ENCODE measurements at regions not wholly inside any gene's neighbourhood (a gene's known extent, or its start where the extent isn't known, plus 50 kb on each side); places are given as distances from the start of the nearest gene placed in this dataset.
"Not testable (repeated sequence)": the region's sequence is repeated elsewhere in the genome, so short reads cannot be mapped to it uniquely, and the experiment has no call there.

- in situ Hi-C loops (cut with MboI; ENCODE audit: low pct_unique_long_range_greater_than_20kb, low sequenced_read_pairs): no loop called here
- DNase-seq: no peak
These were observed 192.6 kb downstream of the DLEU7 start for GRCh38 chr13:50650592-50651504.

GRCh38 chr13:50651922-50652321 lies 191.6 kb downstream of the DLEU7 start:
- in situ Hi-C loops (cut with MboI; ENCODE audit: low pct_unique_long_range_greater_than_20kb, low sequenced_read_pairs): no loop called here
- no peak for DNase-seq

DNA sequence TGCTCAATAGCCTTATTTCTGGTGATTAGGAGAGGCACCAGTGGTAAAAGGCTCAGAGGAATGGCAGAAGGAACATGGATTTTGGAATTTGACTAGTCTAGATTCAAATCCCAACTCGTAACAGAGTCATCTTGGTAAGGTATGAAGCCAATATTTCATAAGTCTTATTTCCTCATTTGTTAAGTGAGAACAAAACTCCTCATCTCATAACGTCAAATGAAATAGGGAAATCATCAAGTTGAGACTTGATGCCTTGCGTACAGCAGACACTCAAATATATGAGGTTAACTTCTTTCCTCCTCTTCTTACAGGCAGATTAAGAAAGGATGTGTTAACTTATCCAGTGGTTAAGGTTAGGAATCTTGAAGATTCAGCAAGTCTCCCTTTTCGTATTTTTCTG lies 189.2 kb downstream of the DLEU7 start:
- in situ Hi-C loops (cut with MboI; ENCODE audit: low pct_unique_long_range_greater_than_20kb, low sequenced_read_pairs): no loop called here
- no peak for DNase-seq

- in situ Hi-C loops (cut with MboI; ENCODE audit: low pct_unique_long_range_greater_than_20kb, low sequenced_read_pairs); DNase-seq: not testable (repeated sequence)
These were observed 181.6 kb downstream of the DLEU7 start for GRCh38 chr13:50661881-50662280.

- no peak for DNase-seq
- in situ Hi-C loops (cut with MboI; ENCODE audit: low pct_unique_long_range_greater_than_20kb, low sequenced_read_pairs): no loop called here
These were observed 178.5 kb downstream of the DLEU7 start for GRCh38 chr13:50664951-50665350.

DNA sequence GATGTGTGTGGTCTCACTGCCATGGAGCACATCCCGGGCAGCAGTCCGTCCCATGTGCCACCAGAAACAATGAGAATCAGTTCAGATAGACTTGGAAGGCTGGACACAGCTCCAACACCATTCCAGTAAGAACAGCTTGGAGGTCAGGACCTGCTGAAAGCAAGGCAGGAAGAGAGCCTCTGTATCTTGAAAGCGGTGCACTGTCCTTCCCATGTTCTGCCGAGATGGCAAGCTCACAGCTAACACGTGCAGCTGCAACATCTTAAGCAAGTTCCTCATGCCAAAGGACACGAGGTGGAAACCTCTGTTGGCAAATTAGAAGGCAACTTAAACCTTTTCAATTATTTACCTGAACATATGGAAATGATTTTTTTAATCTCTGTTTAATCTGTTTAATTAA lies 175.4 kb downstream of the DLEU7 start:
- no peak for DNase-seq
- in situ Hi-C loops (cut with MboI; ENCODE audit: low pct_unique_long_range_greater_than_20kb, low sequenced_read_pairs): no loop called here

DNA sequence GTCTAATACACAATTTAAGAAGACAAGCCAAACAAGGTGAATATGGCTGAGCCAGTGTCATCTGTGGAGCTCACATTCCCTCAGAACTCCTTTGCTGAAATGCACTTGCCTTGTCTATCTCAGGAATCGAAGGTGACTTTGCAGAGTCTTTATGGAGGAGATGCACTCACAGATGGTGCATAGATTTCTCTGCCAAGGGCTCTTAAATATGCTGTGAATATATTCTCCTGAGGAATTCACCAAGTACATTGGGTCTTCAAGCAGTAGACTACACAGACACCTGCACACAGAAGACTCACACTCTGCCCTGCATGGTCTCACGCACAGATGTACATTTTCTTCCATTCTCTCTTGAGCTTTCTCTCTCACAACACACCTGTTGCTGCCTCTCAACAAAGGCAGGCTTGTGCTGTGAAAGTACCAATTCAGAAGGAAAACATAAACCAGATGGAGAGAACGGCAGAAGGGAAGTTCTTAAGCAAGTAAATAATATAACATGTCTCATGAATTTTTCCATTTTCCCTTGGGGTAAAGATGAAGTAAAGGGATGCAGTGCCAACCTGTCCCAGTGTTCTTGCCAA lies 174.7 kb downstream of the DLEU7 start:
- in situ Hi-C loops (cut with MboI; ENCODE audit: low pct_unique_long_range_greater_than_20kb, low sequenced_read_pairs): no loop called here
- no peak for DNase-seq

GRCh38 chr13:50670272-50670671 lies 173.2 kb downstream of the DLEU7 start:
- in situ Hi-C loops (cut with MboI; ENCODE audit: low pct_unique_long_range_greater_than_20kb, low sequenced_read_pairs): no loop called here
- no peak for DNase-seq

DNA sequence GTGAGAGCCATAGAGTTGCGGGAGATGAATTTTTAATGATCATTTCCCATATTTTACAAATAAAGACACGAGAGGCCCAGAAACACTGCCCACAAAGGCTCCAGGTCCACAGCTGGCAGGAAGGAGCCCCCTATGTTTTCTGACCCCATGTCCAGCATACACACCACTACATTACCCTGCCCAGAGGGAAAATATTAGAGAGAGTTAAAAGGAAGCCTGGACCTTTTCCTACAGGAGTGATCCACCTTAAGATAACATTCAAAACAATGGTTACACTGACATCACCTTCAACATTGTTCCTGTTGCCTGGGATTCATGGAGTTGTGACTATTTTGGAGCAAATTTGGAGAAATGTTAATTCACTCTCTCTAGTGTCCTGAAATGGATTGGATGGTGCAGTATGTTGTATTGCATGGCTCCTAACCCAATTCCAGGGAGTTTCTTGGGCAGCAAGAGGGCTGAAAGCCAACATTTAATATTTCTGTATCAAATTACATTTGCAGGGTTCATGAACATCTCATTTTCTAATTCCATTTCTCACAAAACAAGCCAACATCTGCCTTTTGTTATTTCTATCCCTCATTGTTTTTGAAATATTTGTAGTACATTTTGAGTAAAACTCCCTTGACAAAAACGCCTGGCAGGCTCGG lies 172.5 kb downstream of the DLEU7 start:
- in situ Hi-C loops (cut with MboI; ENCODE audit: low pct_unique_long_range_greater_than_20kb, low sequenced_read_pairs): no loop called here
- no peak for DNase-seq

DNA sequence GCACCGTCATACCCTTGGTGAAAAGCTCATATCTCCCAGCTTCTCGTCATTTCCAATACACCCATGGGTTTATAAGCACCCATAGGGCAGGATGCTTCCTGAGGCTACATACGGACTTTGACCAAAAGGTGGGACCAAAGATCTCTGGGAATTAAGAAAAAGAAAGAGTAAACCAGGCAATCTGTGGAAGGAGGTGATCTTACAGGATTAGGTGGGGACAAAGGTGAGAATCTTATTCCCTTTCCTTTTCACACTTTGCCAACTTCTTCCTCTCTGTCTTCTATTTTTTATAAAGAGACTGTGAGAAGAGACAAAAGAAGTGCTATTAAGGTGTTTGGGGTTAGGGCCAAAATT lies 172.0 kb downstream of the DLEU7 start:
- in situ Hi-C loops (cut with MboI; ENCODE audit: low pct_unique_long_range_greater_than_20kb, low sequenced_read_pairs): no loop called here
- DNase-seq: no peak

- in situ Hi-C loops (cut with MboI; ENCODE audit: low pct_unique_long_range_greater_than_20kb, low sequenced_read_pairs): no loop called here
- DNase-seq: no peak
These were observed 171.5 kb downstream of the DLEU7 start for GRCh38 chr13:50672025-50672424.

DNA sequence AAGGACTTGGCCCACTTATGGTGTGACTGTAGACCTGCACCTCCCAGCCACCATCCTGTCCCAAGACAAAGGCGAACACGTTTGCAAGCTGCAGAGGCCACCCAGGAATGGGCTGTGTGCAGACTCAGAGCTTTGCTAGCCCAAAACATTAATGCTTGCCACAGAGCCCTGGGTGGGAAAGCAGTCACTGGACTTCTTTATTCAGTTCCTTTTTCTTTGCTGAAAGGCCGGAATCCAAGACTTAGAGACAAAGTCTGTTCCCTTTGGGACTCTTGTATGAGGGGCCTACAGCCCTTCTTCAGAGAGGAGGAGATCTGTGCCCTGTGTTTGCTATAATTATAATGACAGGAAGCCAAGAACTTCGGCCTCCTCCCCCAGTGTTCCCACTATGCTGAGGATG lies 167.8 kb downstream of the DLEU7 start:
- DNase-seq: no peak
- in situ Hi-C loops (cut with MboI; ENCODE audit: low pct_unique_long_range_greater_than_20kb, low sequenced_read_pairs): no loop called here

- DNase-seq: no peak
- in situ Hi-C loops (cut with MboI; ENCODE audit: low pct_unique_long_range_greater_than_20kb, low sequenced_read_pairs): no loop called here
These were observed 166.9 kb downstream of the DLEU7 start for GRCh38 chr13:50676602-50677001.

DNA sequence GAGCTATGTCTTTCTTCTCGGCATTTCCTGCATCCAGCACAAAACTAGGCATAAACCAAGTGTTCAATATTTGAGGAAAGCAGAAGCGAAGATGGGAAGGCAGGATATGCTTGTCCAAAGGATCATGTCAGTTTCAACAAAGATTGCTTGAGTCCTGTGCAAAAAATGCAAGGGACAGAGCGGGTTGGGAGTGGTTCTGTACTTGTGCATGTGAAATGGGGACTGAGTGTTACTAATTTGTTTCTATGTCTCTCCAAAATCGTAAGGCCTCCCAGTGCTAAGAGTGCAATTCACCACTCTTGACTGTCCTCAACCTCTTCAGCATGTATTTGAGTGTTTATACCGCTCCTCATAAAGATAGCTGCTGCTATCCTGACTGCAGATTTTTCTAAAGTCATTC lies 166.2 kb downstream of the DLEU7 start:
- no peak for DNase-seq
- in situ Hi-C loops (cut with MboI; ENCODE audit: low pct_unique_long_range_greater_than_20kb, low sequenced_read_pairs): no loop called here

DNA sequence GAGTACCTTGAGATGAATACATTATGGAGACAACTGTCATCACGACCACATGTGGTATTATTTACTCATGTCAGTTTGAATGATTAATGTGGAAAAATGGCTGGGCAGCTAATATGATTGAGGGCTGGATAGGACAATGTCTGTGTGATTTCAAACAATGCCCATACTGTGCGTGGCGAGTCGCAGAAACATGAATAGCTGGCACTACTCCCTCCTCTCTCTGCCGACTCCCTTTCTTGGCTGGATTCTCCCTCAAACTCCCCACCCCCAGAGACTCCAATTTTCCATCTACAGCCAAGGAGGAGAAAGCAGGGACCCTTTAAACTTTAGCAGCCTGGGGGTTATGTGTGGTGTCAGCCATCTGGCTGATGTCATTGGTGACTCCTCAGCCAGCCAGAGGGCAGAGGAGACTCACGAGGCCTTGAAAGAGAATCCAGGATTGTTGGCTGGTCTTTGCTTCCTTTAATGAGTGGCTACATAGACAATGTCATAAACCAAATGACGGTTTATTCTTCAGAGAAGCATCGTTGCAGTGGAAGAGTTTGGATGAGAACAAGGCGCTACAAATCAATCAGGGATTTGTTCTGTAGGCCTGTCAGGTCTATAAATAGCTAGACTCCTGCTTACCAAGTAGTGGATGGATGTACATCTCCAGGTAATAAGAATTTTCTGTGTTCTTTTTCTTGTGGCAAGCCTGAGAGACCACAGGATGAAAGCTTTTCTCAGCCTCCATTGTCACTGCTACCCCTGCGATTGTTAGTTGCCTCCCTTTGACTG lies 165.6 kb downstream of the DLEU7 start:
- DNase-seq: no peak
- in situ Hi-C loops (cut with MboI; ENCODE audit: low pct_unique_long_range_greater_than_20kb, low sequenced_read_pairs): no loop called here

DNA sequence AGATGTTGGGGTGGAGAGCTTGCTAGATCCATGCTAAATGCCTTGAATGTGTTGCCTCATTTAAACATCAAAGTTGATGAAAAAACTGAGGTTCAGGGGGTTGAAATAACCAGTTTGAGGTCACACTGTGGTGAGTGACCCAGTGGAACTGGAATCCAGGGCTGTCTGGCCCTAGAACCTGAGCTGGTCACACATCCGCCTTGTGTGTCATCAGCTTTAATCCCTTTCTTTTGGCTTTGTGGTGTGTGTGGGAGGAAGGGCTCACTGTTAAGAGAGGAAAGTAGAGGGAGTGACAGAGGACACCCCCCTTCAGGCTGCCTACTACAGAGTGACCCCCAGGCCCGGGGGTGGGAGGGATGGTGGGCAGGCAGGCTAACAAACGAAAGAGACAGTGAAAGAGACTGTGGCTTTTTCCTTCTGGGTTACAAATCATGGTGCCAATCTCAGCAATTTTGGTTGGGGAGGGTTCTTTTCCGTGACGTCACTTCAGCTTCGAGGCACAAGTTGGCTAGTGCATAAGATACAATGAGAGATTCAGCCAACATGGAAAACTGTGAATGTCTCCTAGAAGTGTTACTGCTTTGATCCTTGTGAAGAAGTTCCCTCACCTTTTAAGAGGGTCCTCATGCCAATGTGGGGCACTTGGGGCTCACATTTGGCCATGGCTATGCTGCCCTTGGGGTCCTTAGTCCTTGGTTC lies 164.9 kb downstream of the DLEU7 start:
- DNase-seq: no peak
- in situ Hi-C loops (cut with MboI; ENCODE audit: low pct_unique_long_range_greater_than_20kb, low sequenced_read_pairs): no loop called here

GRCh38 chr13:50679321-50679720 lies 164.2 kb downstream of the DLEU7 start:
- in situ Hi-C loops (cut with MboI; ENCODE audit: low pct_unique_long_range_greater_than_20kb, low sequenced_read_pairs): no loop called here
- no peak for DNase-seq

DNA sequence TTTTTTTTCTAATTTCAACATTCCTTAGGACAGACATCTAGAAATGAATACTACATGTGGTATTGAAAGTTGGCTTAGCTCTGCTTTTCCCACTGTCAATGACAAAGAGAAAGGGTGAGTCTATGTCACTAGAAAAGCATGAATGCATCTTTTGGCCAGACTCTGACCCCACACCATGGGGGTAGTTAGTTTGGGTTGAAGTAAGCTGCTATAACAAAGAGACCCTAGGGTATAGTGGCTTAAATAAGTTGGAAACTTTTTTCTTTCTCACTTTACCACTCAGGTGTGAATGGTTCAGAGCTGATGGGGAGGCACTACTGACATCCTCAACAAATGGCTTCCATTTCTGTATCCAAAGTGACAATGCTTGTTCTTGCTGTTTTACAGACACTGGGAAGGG lies 161.5 kb downstream of the DLEU7 start:
- DNase-seq: no peak
- in situ Hi-C loops (cut with MboI; ENCODE audit: low pct_unique_long_range_greater_than_20kb, low sequenced_read_pairs): no loop called here

DNA sequence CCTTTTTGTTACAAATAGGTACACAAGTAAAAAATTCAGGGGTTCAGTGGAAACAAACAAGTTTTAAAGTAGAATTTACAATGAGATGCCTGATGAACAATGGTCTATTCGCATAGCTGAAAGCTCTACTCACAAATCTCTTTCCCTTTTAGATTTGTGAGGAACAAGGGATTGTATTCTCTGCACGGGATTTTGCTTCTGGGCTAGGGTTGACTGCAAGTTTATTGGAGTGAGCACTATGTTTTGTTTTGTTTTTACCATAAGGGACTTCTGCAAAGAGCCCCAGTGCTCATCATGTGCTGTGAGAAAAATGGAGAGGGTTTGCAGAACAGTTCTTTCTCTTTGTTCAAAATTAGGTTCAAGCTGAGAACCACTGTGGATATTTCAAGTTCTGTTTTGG lies 160.5 kb downstream of the DLEU7 start:
- in situ Hi-C loops (cut with MboI; ENCODE audit: low pct_unique_long_range_greater_than_20kb, low sequenced_read_pairs): no loop called here

More for the DNA sequence above, 160.5 kb downstream of the DLEU7 start:
- no peak for DNase-seq

All from KBM-7 (cell line).